HepG2 (cell line): ENCODE measurements at regions not wholly inside any gene's neighbourhood (a gene's known extent, or its start where the extent isn't known, plus 50 kb on each side); places are given as distances from the start of the nearest gene placed in this dataset.

ENCODE experiments used
- LBX2 ChIP-seq: sonication (generic); formaldehyde crosslinking; IDR thresholded peaks from 2 replicates; pipeline ENCODE4 v1.5.0; 2020; ENCODE audit warnings: missing genetic modification reagents, mild to moderate bottlenecking, borderline replicate concordance
- MAFF ChIP-seq: IDR thresholded peaks from 2 replicates; pipeline ENCODE4 v1.6.1; 2011; ENCODE audit warnings: low read depth, low read length, improper control_type of control experiment
- NR2F1 ChIP-seq, 2 experiments: fragments of 450-650 bp in 1 of 2; formaldehyde crosslinking in 1 of 2; IDR thresholded peaks; 2 replicates each; pipeline versions ENCODE4 v1.5.0 to v1.6.1; 2016 to 2020; ENCODE audit warnings: mild to moderate bottlenecking in 1 of 2, missing compliant biosample characterization in 1 of 2, missing genetic modification reagents in 1 of 2, moderate library complexity in 1 of 2
- NR2F2 ChIP-seq: IDR thresholded peaks from 2 replicates; pipeline ENCODE4 v1.6.1; 2012; ENCODE audit warnings: low read depth, inconsistent platforms, borderline replicate concordance
- RBM22 ChIP-seq: fragments of 200-400 bp; formaldehyde crosslinking; optimal IDR thresholded peaks from 2 replicates; pipeline ENCODE3; 2017; ENCODE audit warnings: mild to moderate bottlenecking, low read length, moderate library complexity
- TBL1XR1 ChIP-seq: fragments of 150-350 bp; IDR thresholded peaks from 2 replicates; pipeline ENCODE4 v1.6.1; 2014; ENCODE audit warnings: borderline replicate concordance, low read length; ENCODE audit not compliant: partially characterized antibody
- ZNF407 ChIP-seq: sonication (generic); formaldehyde crosslinking; IDR thresholded peaks from one replicate; pipeline ENCODE4 v1.5.1; 2020; ENCODE audit warnings: mild to moderate bottlenecking, missing genetic modification reagents; ENCODE audit errors: not compliant biosample characterization
- TF ChIP-seq, protein P1 (sequence below): sonication (generic); formaldehyde crosslinking; IDR thresholded peaks from 2 replicates; pipeline ENCODE4 v1.8.0; 2022; ENCODE audit warnings: missing genetic modification reagents, mild to moderate bottlenecking, moderate library complexity, borderline replicate concordance

DNA sequence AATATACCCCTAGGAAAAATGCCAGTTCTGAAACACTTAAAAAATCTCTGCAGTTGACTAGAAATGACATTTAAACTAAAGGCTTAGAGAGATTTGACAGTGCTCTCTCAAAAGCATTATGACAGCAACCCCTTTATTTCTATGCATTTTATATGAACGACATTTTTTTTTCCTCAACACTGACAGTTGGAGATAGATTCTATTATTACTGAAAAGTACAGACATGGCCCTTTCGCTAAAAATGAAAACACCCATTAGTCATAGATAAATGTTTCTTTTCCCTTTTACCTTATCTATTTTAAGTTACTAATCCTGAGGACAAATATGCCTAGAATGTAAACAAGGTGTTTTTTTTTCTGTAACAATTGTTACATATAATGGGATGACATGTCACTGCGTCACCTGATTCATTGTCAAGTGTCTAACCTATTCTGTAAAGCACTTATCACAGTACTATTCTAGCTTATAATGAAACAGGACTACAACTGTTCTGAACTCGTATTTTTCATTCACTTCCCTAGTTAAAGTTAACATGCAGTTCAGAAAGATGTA is 1169.6 kb upstream of the CRIM1 start (continued):
- no peak for TF ChIP-seq ZNF407
- TF ChIP-seq LBX2 (CRISPR knock-in tag) = no peak
- no peak for TF ChIP-seq NR2F1 (CRISPR knock-in tag; IDR thresholded peaks at IDR 0.05)
- no peak for TF ChIP-seq MAFF
- TF ChIP-seq NR2F2 = no peak
- TF ChIP-seq, protein P1, sequence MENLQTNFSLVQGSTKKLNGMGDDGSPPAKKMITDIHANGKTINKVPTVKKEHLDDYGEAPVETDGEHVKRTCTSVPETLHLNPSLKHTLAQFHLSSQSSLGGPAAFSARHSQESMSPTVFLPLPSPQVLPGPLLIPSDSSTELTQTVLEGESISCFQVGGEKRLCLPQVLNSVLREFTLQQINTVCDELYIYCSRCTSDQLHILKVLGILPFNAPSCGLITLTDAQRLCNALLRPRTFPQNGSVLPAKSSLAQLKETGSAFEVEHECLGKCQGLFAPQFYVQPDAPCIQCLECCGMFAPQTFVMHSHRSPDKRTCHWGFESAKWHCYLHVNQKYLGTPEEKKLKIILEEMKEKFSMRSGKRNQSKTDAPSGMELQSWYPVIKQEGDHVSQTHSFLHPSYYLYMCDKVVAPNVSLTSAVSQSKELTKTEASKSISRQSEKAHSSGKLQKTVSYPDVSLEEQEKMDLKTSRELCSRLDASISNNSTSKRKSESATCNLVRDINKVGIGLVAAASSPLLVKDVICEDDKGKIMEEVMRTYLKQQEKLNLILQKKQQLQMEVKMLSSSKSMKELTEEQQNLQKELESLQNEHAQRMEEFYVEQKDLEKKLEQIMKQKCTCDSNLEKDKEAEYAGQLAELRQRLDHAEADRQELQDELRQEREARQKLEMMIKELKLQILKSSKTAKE (CRISPR knock-in tag) = no peak
- TF ChIP-seq TBL1XR1 = no peak
- TF ChIP-seq RBM22 = no peak
- TF ChIP-seq, all 625 proteins: peak for 0
